GM19035 (cell line): ENCODE measurements at regions not wholly inside any gene's neighbourhood (a gene's known extent, or its start where the extent isn't known, plus 50 kb on each side); places are given as distances from the start of the nearest gene placed in this dataset.
"Not testable (repeated sequence)": the region's sequence is repeated elsewhere in the genome, so short reads cannot be mapped to it uniquely, and the experiment has no call there.

Source experiments
- ATAC-seq: cut with Tn5 transposase; IDR thresholded peaks from one replicate; pipeline ENCODE4 v1.9.1; 2021; ENCODE audit not compliant: unreplicated experiment

GRCh38 chr4:101670897-101671296 is 119.6 kb upstream of the BANK1 start:
- no peak for ATAC-seq

- no peak for ATAC-seq
Measured at GRCh38 chr4:101670370-101670769, 120.2 kb upstream of the BANK1 start.

- no peak for ATAC-seq
Measured at GRCh38 chr4:101669832-101670188, 120.7 kb upstream of the BANK1 start.

- no peak for ATAC-seq
Measured at GRCh38 chr4:101669138-101669831, 121.2 kb upstream of the BANK1 start.

GRCh38 chr4:101667348-101667747 is 123.2 kb upstream of the BANK1 start:
- ATAC-seq = no peak

GRCh38 chr4:101660607-101661006 is 129.9 kb upstream of the BANK1 start:
- ATAC-seq = no peak

GRCh38 chr4:101655857-101656256 is 134.7 kb upstream of the BANK1 start:
- ATAC-seq = no peak

- ATAC-seq = no peak
Measured at GRCh38 chr4:101655005-101655404, 135.5 kb upstream of the BANK1 start.

GRCh38 chr4:101651778-101652177 is 138.8 kb upstream of the BANK1 start:
- no peak for ATAC-seq

- ATAC-seq = no peak
Measured at GRCh38 chr4:101649790-101650515, 140.6 kb upstream of the BANK1 start.

GRCh38 chr4:101647710-101648034 is 142.9 kb upstream of the BANK1 start:
- ATAC-seq = no peak

- ATAC-seq = no peak
Measured at GRCh38 chr4:101644516-101644915, 146.0 kb upstream of the BANK1 start.

- no peak for ATAC-seq
Measured at GRCh38 chr4:101643186-101643837, 147.2 kb upstream of the BANK1 start.

- ATAC-seq = not testable (repeated sequence)
Measured at GRCh38 chr4:101632766-101633165, 157.8 kb upstream of the BANK1 start.

- no peak for ATAC-seq
Measured at GRCh38 chr4:101630319-101630986, 160.1 kb upstream of the BANK1 start.

- no peak for ATAC-seq
Measured at GRCh38 chr4:101621120-101621519, 169.4 kb upstream of the BANK1 start.

- no peak for ATAC-seq
Measured at GRCh38 chr4:101615652-101616051, 174.9 kb upstream of the BANK1 start.

GRCh38 chr4:101606989-101607388 is 183.5 kb upstream of the BANK1 start:
- ATAC-seq = not testable (repeated sequence)

GRCh38 chr4:101604976-101605375 is 185.6 kb upstream of the BANK1 start:
- ATAC-seq = no peak

GRCh38 chr4:101600287-101600686 is 190.2 kb upstream of the BANK1 start:
- no peak for ATAC-seq

GRCh38 chr4:101599620-101600019 is 190.9 kb upstream of the BANK1 start:
- ATAC-seq = no peak
